GM12878 (cell line): ENCODE measurements at regions not wholly inside any gene's neighbourhood (a gene's known extent, or its start where the extent isn't known, plus 50 kb on each side); places are given as distances from the start of the nearest gene placed in this dataset.

Experiments used
- ATAC-seq: fragments of 200-7000 bp; cut with Tn5 transposase; 3 replicates; pipeline ENCODE4 v1.9.1; 2020; ENCODE audit warnings: mild to moderate bottlenecking, moderate library complexity
- BruUV-seq: library from RNA; stranded (reverse); fragments of 400-500 nt; replicated peaks from 2 replicates; lab custom pipeline; 2021; lab: Mats Ljungman, UMichigan
- CTCF ChIA-PET: fragments of 300-600 bp; sonication (Branson Sonifier 250); formaldehyde crosslinking; extraction: SDS; loops from one replicate; lab custom pipeline; 2021; ENCODE audit warnings: inconsistent platforms; lab: Yijun Ruan, JAX
- POLR2A ChIA-PET: fragments of 350-600 bp; formaldehyde crosslinking; extraction: SDS; loops from one replicate; lab custom pipeline; 2021; ENCODE audit warnings: inconsistent platforms; lab: Charles Lee
- RAD21 ChIA-PET: fragments of 300-600 bp; sonication (Branson Sonifier 250); formaldehyde crosslinking; loops from one replicate; lab custom pipeline; 2023; ENCODE audit warnings: antibody characterized with exemption; ENCODE audit not compliant: unreplicated experiment; lab: Charles Lee
- SMC1A ChIA-PET: fragments of 300-600 bp; sonication (Branson Sonifier 250); formaldehyde crosslinking; loops from one replicate; lab custom pipeline; 2023; ENCODE audit not compliant: unreplicated experiment, uncharacterized antibody; lab: Charles Lee
- DNase-seq: peaks from one replicate; pipeline ENCODE4 v3.0.0-alpha.2; 2011; ENCODE audit warnings: low read depth, low spot score
- FAIRE-seq: peaks from 3 replicates; lab custom pipeline; 2011; peaks lifted over from hg19 to GRCh38; lab: Jason Lieb, UNC
- H2AFZ ChIP-seq: 2 replicates; pipeline ENCODE4 v1.6.0; 2011; ENCODE audit warnings: low read depth, low read length, control low read depth; ENCODE audit not compliant: control insufficient read depth
- H3K27ac ChIP-seq: 2 replicates; pipeline ENCODE4 v1.5.1; 2011; ENCODE audit warnings: control low read depth; ENCODE audit not compliant: control insufficient read depth, insufficient read depth
- H3K27me3 ChIP-seq, 2 experiments: replicated peaks in 1 of 2; 2 replicates each; pipeline versions ENCODE4 v1.6.0 to v1.6.1; 2011; ENCODE audit warnings: low read length in 1 of 2; ENCODE audit not compliant: control insufficient read depth in 2 of 2, insufficient read depth in 2 of 2
- H3K36me3 ChIP-seq, 2 experiments: 2 replicates each; pipeline ENCODE4 v1.5.1; 2011; ENCODE audit warnings: low read length in 1 of 2; ENCODE audit not compliant: control insufficient read depth in 2 of 2, insufficient read depth in 2 of 2
- H3K4me1 ChIP-seq: 2 replicates; pipeline ENCODE4 v1.6.1; 2011; ENCODE audit warnings: mild to moderate bottlenecking, low read length, moderate library complexity, mixed read lengths; ENCODE audit not compliant: control insufficient read depth, insufficient read depth
- H3K4me2 ChIP-seq: 2 replicates; pipeline ENCODE4 v1.6.0; 2011; ENCODE audit warnings: control low read depth; ENCODE audit not compliant: control insufficient read depth, insufficient read depth
- H3K4me3 ChIP-seq: fragments of 200-600 bp; sonication (generic); 2 replicates; pipeline ENCODE4 v1.5.1; 2016
- H3K79me2 ChIP-seq: 2 replicates; pipeline ENCODE4 v1.6.0; 2011; ENCODE audit warnings: low read length; ENCODE audit not compliant: control insufficient read depth, insufficient read depth
- H3K9ac ChIP-seq: 2 replicates; pipeline ENCODE4 v1.8.0; 2011; ENCODE audit warnings: low read length, control low read depth, mixed read lengths; ENCODE audit not compliant: control insufficient read depth, insufficient read depth
- H3K9me3 ChIP-seq: replicated peaks from 3 replicates; pipeline ENCODE4 v1.5.1; 2011; ENCODE audit warnings: mild to moderate bottlenecking, low read length; ENCODE audit not compliant: control insufficient read depth, insufficient read depth
- H4K20me1 ChIP-seq: 2 replicates; pipeline ENCODE4 v1.6.0; 2011; ENCODE audit not compliant: control insufficient read depth, insufficient read depth
- CBX3 ChIP-seq: fragments of 200-600 bp; sonication (generic); IDR thresholded peaks from 2 replicates; pipeline ENCODE4 v1.6.1; 2016; ENCODE audit warnings: low read depth, borderline replicate concordance
- ESRRA ChIP-seq: IDR thresholded peaks from 2 replicates; pipeline ENCODE4 v1.6.1; 2012; ENCODE audit warnings: mild to moderate bottlenecking, low read length, improper control_type of control experiment
- ETV6 ChIP-seq, 2 experiments: fragments of 450-650 bp in 1 of 2; IDR thresholded peaks in 1 of 2; conservative IDR thresholded peaks in 1 of 2; 2 replicates each; pipeline ENCODE4 v1.6.1; 2014; ENCODE audit warnings: antibody characterized with exemption in 1 of 2, borderline replicate concordance in 1 of 2, low read depth in 1 of 2, mild to moderate bottlenecking in 1 of 2, moderate library complexity in 1 of 2
- JUND ChIP-seq: IDR thresholded peaks from 2 replicates; pipeline ENCODE4 v1.6.1; 2012; ENCODE audit warnings: low read depth, mild to moderate bottlenecking, low read length, improper control_type of control experiment, moderate library complexity
- MEF2B ChIP-seq: fragments of 450-650 bp; IDR thresholded peaks from 2 replicates; pipeline ENCODE4 v1.6.1; 2018; ENCODE audit warnings: mild to moderate bottlenecking, moderate library complexity; ENCODE audit not compliant: partially characterized antibody, poor library complexity, severe bottlenecking
- NFIC ChIP-seq: IDR thresholded peaks from 2 replicates; pipeline ENCODE4 v1.6.1; 2012; ENCODE audit warnings: low read depth, mild to moderate bottlenecking, inconsistent platforms, low read length, moderate library complexity
- POLR2AphosphoS5 ChIP-seq: IDR thresholded peaks from 2 replicates; pipeline ENCODE4 v1.6.1; 2011; ENCODE audit warnings: mild to moderate bottlenecking, low read length, inconsistent platforms
- POU2F2 ChIP-seq: IDR thresholded peaks from 3 replicates; pipeline ENCODE4 v1.6.1; 2011; ENCODE audit warnings: low read depth, mild to moderate bottlenecking, low read length, borderline replicate concordance
- SMC3 ChIP-seq: IDR thresholded peaks from 2 replicates; pipeline ENCODE4 v1.6.1; 2011; ENCODE audit warnings: low read length, improper control_type of control experiment, borderline replicate concordance
- TCF12 ChIP-seq: IDR thresholded peaks from 2 replicates; pipeline ENCODE4 v1.6.1; 2011; ENCODE audit warnings: low read depth, mild to moderate bottlenecking, low read length
- ZZZ3 ChIP-seq: IDR thresholded peaks from 2 replicates; pipeline ENCODE4 v1.6.1; 2011; ENCODE audit warnings: low read depth; ENCODE audit not compliant: control insufficient read depth, insufficient read length
- WGBS: methylation state at CpG from one replicate; pipeline ENCODE4 v1.1.6; 2016; ENCODE audit warnings: low lambda C conversion rate; ENCODE audit not compliant: insufficient replicate concordance, insufficient coverage; ENCODE audit errors: missing lambda C conversion rate; 5-methylcytosine and 5-hydroxymethylcytosine counted together
- in situ Hi-C: fragments of 300-500 bp; cut with MboI; formaldehyde crosslinking; loops from 9 replicates; pipeline ENCODE4 v1.14.3; 2018; ENCODE audit warnings: mixed read lengths
- intact Hi-C: fragments of 100-400 bp; cut with micrococcal nuclease; formaldehyde crosslinking; loops from one replicate; pipeline ENCODE4 v1.14.2; 2022; ENCODE audit not compliant: unreplicated experiment
- TF ChIP-seq, protein P1 (sequence below): fragments of 450-650 bp; IDR thresholded peaks from 2 replicates; pipeline ENCODE4 v1.6.1; 2018; ENCODE audit warnings: borderline replicate concordance, mild to moderate bottlenecking; ENCODE audit not compliant: partially characterized antibody
- TF ChIP-seq, protein P2 (sequence below): fragments of 450-650 bp; IDR thresholded peaks from 2 replicates; pipeline ENCODE4 v1.6.1; 2017; ENCODE audit warnings: mild to moderate bottlenecking

DNA sequence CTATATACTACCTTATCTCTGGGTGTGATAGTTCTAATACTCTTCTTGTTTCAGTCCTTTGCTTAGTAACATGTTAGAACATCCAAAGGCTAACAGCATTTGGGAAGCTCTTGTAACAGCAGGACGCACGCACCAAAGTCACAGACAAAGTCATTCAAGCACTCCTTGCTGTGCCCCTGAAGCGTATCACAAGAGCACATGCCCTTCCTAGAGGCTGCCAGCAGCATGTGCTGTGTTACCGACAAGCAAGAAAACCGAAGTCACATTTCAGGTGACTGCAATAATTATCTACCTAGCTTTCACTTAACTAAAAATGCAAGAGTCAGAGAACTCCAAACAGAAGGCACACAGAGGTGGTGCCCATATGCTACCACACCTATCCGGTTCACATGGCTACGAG, 194.1 kb downstream of the KLF12 start:
- SMC1A ChIA-PET: interaction anchor here (1.5 kb wide), 1 partner anchor 27 kb away, joined by 4 read pairs; no protein-coding TSS in a partner anchor

More for the DNA sequence above, 194.1 kb downstream of the KLF12 start:
- H3K4me1 ChIP-seq: no peaks in the 10 kb centered on the region
- H3K27me3 ChIP-seq: no peaks in the 10 kb centered on the region
- ATAC-seq (no peak), FAIRE-seq (no peak), DNase-seq (no peak)
- ChIA-PET CTCF (interaction anchor here (0.8 kb wide), 1 partner anchor 103 kb away, joined by 3 read pairs; no protein-coding TSS in a partner anchor), POLR2A (no interaction called here), RAD21 (no interaction called here)
- H3K4me3 ChIP-seq: no peak overlapping the region
- H2AFZ ChIP-seq: no peak overlapping the region
- H3K4me2 ChIP-seq: no peak overlapping the region
- H3K9me3 ChIP-seq: no peaks in the 10 kb centered on the region; the same call in 1 of the 3 replicates
- in situ Hi-C loops (no loop called here), intact Hi-C loops (no loop called here)
- no peaks in the 10 kb centered on the region for H3K79me2 ChIP-seq
- no peak overlapping the region for H3K27ac ChIP-seq
- no peaks in the 10 kb centered on the region; a peak in 1 of 4 replicates for H3K36me3 ChIP-seq
- BruUV-seq: no TSS peak
- no peak overlapping the region for H3K9ac ChIP-seq
- WGBS: 70% methylated on average over 7 of the region's 7 CpGs
- TF ChIP-seq CBX3 (no peak), JUND (no peak), POU2F2 (no peak), POLR2AphosphoS5 (no peak), TCF12 (no peak), NFIC (no peak), SMC3 (no peak), MEF2B (no peak), ESRRA (no peak), ETV6 (conservative IDR thresholded peaks at IDR 0.05 in 1 of 2, IDR thresholded peaks at IDR 0.05 in 1 of 2; ENCODE audit: borderline replicate concordance in 1 of 2, low read depth in 1 of 2) (no peak), ZZZ3 (no peak)
- TF ChIP-seq, protein P1, sequence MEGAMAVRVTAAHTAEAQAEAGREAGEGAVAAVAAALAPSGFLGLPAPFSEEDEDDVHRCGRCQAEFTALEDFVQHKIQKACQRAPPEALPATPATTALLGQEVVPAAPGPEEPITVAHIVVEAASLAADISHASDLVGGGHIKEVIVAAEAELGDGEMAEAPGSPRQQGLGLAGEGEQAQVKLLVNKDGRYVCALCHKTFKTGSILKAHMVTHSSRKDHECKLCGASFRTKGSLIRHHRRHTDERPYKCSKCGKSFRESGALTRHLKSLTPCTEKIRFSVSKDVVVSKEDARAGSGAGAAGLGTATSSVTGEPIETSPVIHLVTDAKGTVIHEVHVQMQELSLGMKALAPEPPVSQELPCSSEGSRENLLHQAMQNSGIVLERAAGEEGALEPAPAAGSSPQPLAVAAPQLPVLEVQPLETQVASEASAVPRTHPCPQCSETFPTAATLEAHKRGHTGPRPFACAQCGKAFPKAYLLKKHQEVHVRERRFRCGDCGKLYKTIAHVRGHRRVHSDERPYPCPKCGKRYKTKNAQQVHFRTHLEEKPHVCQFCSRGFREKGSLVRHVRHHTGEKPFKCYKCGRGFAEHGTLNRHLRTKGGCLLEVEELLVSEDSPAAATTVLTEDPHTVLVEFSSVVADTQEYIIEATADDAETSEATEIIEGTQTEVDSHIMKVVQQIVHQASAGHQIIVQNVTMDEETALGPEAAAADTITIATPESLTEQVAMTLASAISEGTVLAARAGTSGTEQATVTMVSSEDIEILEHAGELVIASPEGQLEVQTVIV: no peak
- TF ChIP-seq, protein P2, sequence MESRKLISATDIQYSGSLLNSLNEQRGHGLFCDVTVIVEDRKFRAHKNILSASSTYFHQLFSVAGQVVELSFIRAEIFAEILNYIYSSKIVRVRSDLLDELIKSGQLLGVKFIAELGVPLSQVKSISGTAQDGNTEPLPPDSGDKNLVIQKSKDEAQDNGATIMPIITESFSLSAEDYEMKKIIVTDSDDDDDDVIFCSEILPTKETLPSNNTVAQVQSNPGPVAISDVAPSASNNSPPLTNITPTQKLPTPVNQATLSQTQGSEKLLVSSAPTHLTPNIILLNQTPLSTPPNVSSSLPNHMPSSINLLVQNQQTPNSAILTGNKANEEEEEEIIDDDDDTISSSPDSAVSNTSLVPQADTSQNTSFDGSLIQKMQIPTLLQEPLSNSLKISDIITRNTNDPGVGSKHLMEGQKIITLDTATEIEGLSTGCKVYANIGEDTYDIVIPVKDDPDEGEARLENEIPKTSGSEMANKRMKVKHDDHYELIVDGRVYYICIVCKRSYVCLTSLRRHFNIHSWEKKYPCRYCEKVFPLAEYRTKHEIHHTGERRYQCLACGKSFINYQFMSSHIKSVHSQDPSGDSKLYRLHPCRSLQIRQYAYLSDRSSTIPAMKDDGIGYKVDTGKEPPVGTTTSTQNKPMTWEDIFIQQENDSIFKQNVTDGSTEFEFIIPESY: no peak
- no peaks in the 10 kb centered on the region for H4K20me1 ChIP-seq
